ENCODE measurements at regions not wholly inside any gene's neighbourhood (a gene's known extent, or its start where the extent isn't known, plus 50 kb on each side); places are given as distances from the start of the nearest gene placed in this dataset.

- CTCF ChIA-PET, result interaction anchor here (0.5 to 1.2 kb wide), 2 partner anchors 12 to 684 kb away, joined by 3 read pairs; no protein-coding TSS in a partner anchor
Observed at GRCh38 chr2:152835674-152836073, 117.3 kb downstream of the ARL6IP6 start.

GRCh38 chr2:152827944-152828343 lies 109.5 kb downstream of the ARL6IP6 start:
- ChIA-PET POLR2A (no interaction called here), CTCF (no interaction called here)
- Mint-ChIP-seq H3K27me3 (no peaks in the 10 kb centered on the region), H3K9me3 (ENCODE audit: insufficient read depth) (no peaks in the 10 kb centered on the region), H3K4me3 (no peak overlapping the region), H3K27ac (no peak overlapping the region), H3K4me1 (no peaks in the 10 kb centered on the region)
- H3K9ac ChIP-seq (ENCODE audit: low read length), result no peak overlapping the region
- no peaks in the 10 kb centered on the region for H3K9me3 ChIP-seq (ENCODE audit: control extremely low read depth in 1 of 3, control insufficient read depth in 2 of 3, insufficient read depth in 1 of 3, low read length in 2 of 3)
- DNase-seq (no peak), ATAC-seq (ENCODE audit: low read depth) (no peak)
- no peaks in the 10 kb centered on the region for H3K27me3 ChIP-seq (replicated peaks in 1 of 4; ENCODE audit: control extremely low read depth in 1 of 4, control insufficient read depth in 3 of 4, insufficient read depth in 4 of 4, low read length in 3 of 4)
- no peak overlapping the region for H3K27ac ChIP-seq (ENCODE audit: low read length in 2 of 2)
- H3K4me1 ChIP-seq (ENCODE audit: control insufficient read depth in 2 of 2, insufficient read depth in 2 of 2, low read length in 2 of 2), result no peaks in the 10 kb centered on the region
- 96% methylated on average over 3 of the region's 5 CpGs for whole genome bisulfite sequencing (ENCODE audit: insufficient coverage)
- intact Hi-C loops (cut with micrococcal nuclease), result no loop called here
- no peak for TF ChIP-seq CTCF (IDR thresholded peaks at IDR 0.05)
- no peak for TF ChIP-seq EZH2 (IDR thresholded peaks at IDR 0.05; ENCODE audit: borderline replicate concordance, insufficient read depth, low read depth, low read length, poor library complexity, severe bottlenecking)
- no peak overlapping the region for H3K4me2 ChIP-seq (replicated peaks; ENCODE audit: low read depth, low read length, poor library complexity, severe bottlenecking)
- no peaks in the 10 kb centered on the region for H3K79me2 ChIP-seq (ENCODE audit: control insufficient read depth, insufficient read depth, low read length)
- H4K20me1 ChIP-seq (ENCODE audit: control insufficient read depth, insufficient read depth, low read length, poor library complexity, severe bottlenecking), result no peaks in the 10 kb centered on the region
- no peaks in the 10 kb centered on the region for H3K36me3 ChIP-seq (replicated peaks in 1 of 2; ENCODE audit: control extremely low read depth in 1 of 2, control insufficient read depth in 1 of 2, extremely low read depth in 1 of 2, insufficient read depth in 2 of 2, low read length in 1 of 2)
- H3K4me3 ChIP-seq (ENCODE audit: control extremely low read depth in 1 of 5, extremely low read depth in 1 of 5, insufficient read depth in 1 of 5, low read depth in 2 of 5, low read length in 4 of 5), result no peak overlapping the region
- H2AFZ ChIP-seq (ENCODE audit: insufficient read depth, low read depth, low read length, poor library complexity, severe bottlenecking), result no peak overlapping the region

More at GRCh38 chr2:152835674-152836073, 117.3 kb downstream of the ARL6IP6 start:
- no peaks in the 10 kb centered on the region for H3K4me1 Mint-ChIP-seq
- no peaks in the 10 kb centered on the region for H3K27me3 Mint-ChIP-seq
- Histone ChIP-seq H3K4me3 (ENCODE audit: control extremely low read depth in 1 of 5, extremely low read depth in 1 of 5, insufficient read depth in 1 of 5, low read depth in 2 of 5, low read length in 4 of 5) (no peak overlapping the region), H3K4me2 (replicated peaks; ENCODE audit: low read depth, low read length, poor library complexity, severe bottlenecking) (no peak overlapping the region), H3K9me3 (ENCODE audit: control extremely low read depth in 1 of 3, control insufficient read depth in 2 of 3, insufficient read depth in 1 of 3, low read length in 2 of 3) (no peaks in the 10 kb centered on the region), H3K36me3 (replicated peaks in 1 of 2; ENCODE audit: control extremely low read depth in 1 of 2, control insufficient read depth in 1 of 2, extremely low read depth in 1 of 2, insufficient read depth in 2 of 2, low read length in 1 of 2) (no peaks in the 10 kb centered on the region), H3K4me1 (ENCODE audit: control insufficient read depth in 2 of 2, insufficient read depth in 2 of 2, low read length in 2 of 2) (no peaks in the 10 kb centered on the region), H3K79me2 (ENCODE audit: control insufficient read depth, insufficient read depth, low read length) (no peaks in the 10 kb centered on the region), H4K20me1 (ENCODE audit: control insufficient read depth, insufficient read depth, low read length, poor library complexity, severe bottlenecking) (no peaks in the 10 kb centered on the region), H3K27ac (ENCODE audit: low read length in 2 of 2) (no peak overlapping the region), H2AFZ (ENCODE audit: insufficient read depth, low read depth, low read length, poor library complexity, severe bottlenecking) (no peak overlapping the region), H3K9ac (ENCODE audit: low read length) (no peak overlapping the region), H3K27me3 (replicated peaks in 1 of 4; ENCODE audit: control extremely low read depth in 1 of 4, control insufficient read depth in 3 of 4, insufficient read depth in 4 of 4, low read length in 3 of 4) (no peaks in the 10 kb centered on the region)
- POLR2A ChIA-PET, result no interaction called here
- ATAC-seq (ENCODE audit: low read depth) (no peak), DNase-seq (no peak)
- WGBS (ENCODE audit: insufficient coverage), result no CpG with 5 or more reads among the region's 2 CpGs
- no peak overlapping the region for H3K4me3 Mint-ChIP-seq
- no peak overlapping the region for H3K27ac Mint-ChIP-seq
- no peaks in the 10 kb centered on the region for H3K9me3 Mint-ChIP-seq (ENCODE audit: insufficient read depth)
- intact Hi-C loops (cut with micrococcal nuclease), result no loop called here
- TF ChIP-seq CTCF (IDR thresholded peaks at IDR 0.05), result no peak
- no peak for TF ChIP-seq EZH2 (IDR thresholded peaks at IDR 0.05; ENCODE audit: borderline replicate concordance, insufficient read depth, low read depth, low read length, poor library complexity, severe bottlenecking)
